Eye (tissue), 1 donor: ENCODE measurements at regions not wholly inside any gene's neighbourhood (a gene's known extent, or its start where the extent isn't known, plus 50 kb on each side); places are given as distances from the start of the nearest gene placed in this dataset.
"Not testable (repeated sequence)": the region's sequence is repeated elsewhere in the genome, so short reads cannot be mapped to it uniquely, and the experiment has no call there.

ENCODE experiments used
- DNase-seq: peaks from one replicate; pipeline ENCODE4 v3.0.0-alpha.2; 2015

- no peak for DNase-seq
Measured at GRCh38 chr5:13470975-13471374, 473.5 kb downstream of the DNAH5 start.

GRCh38 chr5:13470263-13470662, 474.2 kb downstream of the DNAH5 start:
- no peak for DNase-seq

- DNase-seq, result no peak
Measured at GRCh38 chr5:13464532-13465193, 479.8 kb downstream of the DNAH5 start.

- DNase-seq, result no peak
Measured at GRCh38 chr5:13460587-13460986, 483.9 kb downstream of the DNAH5 start.

GRCh38 chr5:13454050-13454449, 490.4 kb downstream of the DNAH5 start:
- no peak for DNase-seq

- no peak for DNase-seq
Measured at GRCh38 chr5:13448843-13449242, 495.6 kb downstream of the DNAH5 start.

GRCh38 chr5:13439430-13439829, 505.1 kb downstream of the DNAH5 start:
- DNase-seq, result no peak

- no peak for DNase-seq
Measured at GRCh38 chr5:13427827-13428557, 516.5 kb downstream of the DNAH5 start.

GRCh38 chr5:13412040-13412595, 532.4 kb downstream of the DNAH5 start:
- DNase-seq, result no peak

- DNase-seq, result no peak
Measured at GRCh38 chr5:13408616-13409015, 535.9 kb downstream of the DNAH5 start.

GRCh38 chr5:13403351-13403750, 541.1 kb downstream of the DNAH5 start:
- DNase-seq, result no peak

- no peak for DNase-seq
Measured at GRCh38 chr5:13385066-13385465, 559.4 kb downstream of the DNAH5 start.

GRCh38 chr5:13382232-13382631, 562.3 kb downstream of the DNAH5 start:
- no peak for DNase-seq

GRCh38 chr5:13378091-13378490, 566.4 kb downstream of the DNAH5 start:
- DNase-seq, result no peak

GRCh38 chr5:13359344-13359743, 585.1 kb downstream of the DNAH5 start:
- DNase-seq, result no peak

GRCh38 chr5:13358342-13358741, 586.1 kb downstream of the DNAH5 start:
- no peak for DNase-seq

- DNase-seq, result no peak
Measured at GRCh38 chr5:13357929-13358328, 586.6 kb downstream of the DNAH5 start.

- no peak for DNase-seq
Measured at GRCh38 chr5:13356226-13356625, 588.3 kb downstream of the DNAH5 start.

- no peak for DNase-seq
Measured at GRCh38 chr5:13354611-13355010, 589.9 kb downstream of the DNAH5 start.

GRCh38 chr5:13350767-13351166, 593.7 kb downstream of the DNAH5 start:
- no peak for DNase-seq

GRCh38 chr5:13348568-13348967, 595.9 kb downstream of the DNAH5 start:
- no peak for DNase-seq

GRCh38 chr5:13346401-13346800, 598.1 kb downstream of the DNAH5 start:
- no peak for DNase-seq

GRCh38 chr5:13339093-13339492, 605.4 kb downstream of the DNAH5 start:
- no peak for DNase-seq

GRCh38 chr5:13335026-13335425, 609.5 kb downstream of the DNAH5 start:
- DNase-seq, result not testable (repeated sequence)
